ENCODE measurements at regions not wholly inside any gene's neighbourhood (a gene's known extent, or its start where the extent isn't known, plus 50 kb on each side); places are given as distances from the start of the nearest gene placed in this dataset.

DNA sequence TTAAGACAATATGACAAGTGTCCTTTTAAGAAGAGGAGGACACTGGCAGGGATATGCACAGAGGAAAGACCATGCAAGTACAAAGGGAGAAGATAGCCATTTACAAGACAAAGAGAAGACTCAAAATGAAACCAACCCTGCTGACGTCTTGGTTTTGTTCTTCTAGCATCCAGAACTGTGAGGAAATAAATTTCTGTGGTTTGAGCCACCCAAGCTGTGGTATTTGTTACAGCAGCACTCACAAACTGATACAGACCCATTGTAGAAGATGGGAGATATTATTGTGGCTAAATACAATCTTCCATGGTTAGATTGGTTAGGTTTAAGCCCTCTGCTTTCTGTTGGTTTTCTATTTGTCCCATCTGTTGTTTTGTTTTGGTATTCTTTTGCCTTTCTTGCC, 88.6 kb upstream of the SLC35F1 start:
- TF ChIP-seq, protein P1, sequence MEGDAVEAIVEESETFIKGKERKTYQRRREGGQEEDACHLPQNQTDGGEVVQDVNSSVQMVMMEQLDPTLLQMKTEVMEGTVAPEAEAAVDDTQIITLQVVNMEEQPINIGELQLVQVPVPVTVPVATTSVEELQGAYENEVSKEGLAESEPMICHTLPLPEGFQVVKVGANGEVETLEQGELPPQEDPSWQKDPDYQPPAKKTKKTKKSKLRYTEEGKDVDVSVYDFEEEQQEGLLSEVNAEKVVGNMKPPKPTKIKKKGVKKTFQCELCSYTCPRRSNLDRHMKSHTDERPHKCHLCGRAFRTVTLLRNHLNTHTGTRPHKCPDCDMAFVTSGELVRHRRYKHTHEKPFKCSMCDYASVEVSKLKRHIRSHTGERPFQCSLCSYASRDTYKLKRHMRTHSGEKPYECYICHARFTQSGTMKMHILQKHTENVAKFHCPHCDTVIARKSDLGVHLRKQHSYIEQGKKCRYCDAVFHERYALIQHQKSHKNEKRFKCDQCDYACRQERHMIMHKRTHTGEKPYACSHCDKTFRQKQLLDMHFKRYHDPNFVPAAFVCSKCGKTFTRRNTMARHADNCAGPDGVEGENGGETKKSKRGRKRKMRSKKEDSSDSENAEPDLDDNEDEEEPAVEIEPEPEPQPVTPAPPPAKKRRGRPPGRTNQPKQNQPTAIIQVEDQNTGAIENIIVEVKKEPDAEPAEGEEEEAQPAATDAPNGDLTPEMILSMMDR (IDR thresholded peaks at IDR 0.05), result no peak
- no peak for TF ChIP-seq POLR2A (IDR thresholded peaks at IDR 0.05)
